ENCODE measurements at regions not wholly inside any gene's neighbourhood (a gene's known extent, or its start where the extent isn't known, plus 50 kb on each side); places are given as distances from the start of the nearest gene placed in this dataset.
A peak's percentile ranks its signal among the peaks of the same experiment; 100 is the strongest.

GRCh38 chr2:212618636-212619035 is 80.0 kb upstream of the ERBB4 start:
- peak; percentile 3 for DNase-seq (ENCODE audit: low read depth)

GRCh38 chr2:212610872-212611425 is 72.3 kb upstream of the ERBB4 start:
- no peak for DNase-seq (ENCODE audit: low read depth)

GRCh38 chr2:212609479-212609878 is 70.9 kb upstream of the ERBB4 start:
- DNase-seq (ENCODE audit: low read depth), result no peak

- DNase-seq (ENCODE audit: low read depth), result no peak
These were observed 68.5 kb upstream of the ERBB4 start for GRCh38 chr2:212607080-212607479.

- no peak for DNase-seq (ENCODE audit: low read depth)
These were observed 67.6 kb upstream of the ERBB4 start for GRCh38 chr2:212606232-212606631.

- no peak for DNase-seq (ENCODE audit: low read depth)
These were observed 58.1 kb upstream of the ERBB4 start for GRCh38 chr2:212596688-212597087.

GRCh38 chr2:212596276-212596675 is 57.7 kb upstream of the ERBB4 start:
- DNase-seq (ENCODE audit: low read depth), result no peak

GRCh38 chr2:212595036-212595654 is 56.5 kb upstream of the ERBB4 start:
- DNase-seq (ENCODE audit: low read depth), result peak; percentile 41

- DNase-seq (ENCODE audit: low read depth), result no peak
These were observed 54.1 kb upstream of the ERBB4 start for GRCh38 chr2:212592695-212593094.
